ENCODE measurements at regions not wholly inside any gene's neighbourhood (a gene's known extent, or its start where the extent isn't known, plus 50 kb on each side); places are given as distances from the start of the nearest gene placed in this dataset.
A peak's percentile ranks its signal among the peaks of the same experiment; 100 is the strongest.
"Not testable (repeated sequence)": the region's sequence is repeated elsewhere in the genome, so short reads cannot be mapped to it uniquely, and the experiment has no call there.

GRCh38 chr14:18656627-18657026 is 55.7 kb downstream of the OR11H12 start:
- intact Hi-C loops (cut with DNase I): no loop called here
- H3K36me3 ChIP-seq (ENCODE audit: control insufficient read depth in 1 of 2, insufficient read depth in 2 of 2, low read length in 1 of 2): no peaks in the 10 kb centered on the region
- H3K4me1 ChIP-seq (ENCODE audit: control insufficient read depth in 1 of 2, insufficient read depth in 2 of 2, low read length in 2 of 2): no peaks in the 10 kb centered on the region
- no peak for ATAC-seq (ENCODE audit: low FRiP score)
- H3K9me3 ChIP-seq (ENCODE audit: control insufficient read depth, low read length): no peaks in the 10 kb centered on the region
- H3K4me3 ChIP-seq (ENCODE audit: low read length in 2 of 2): no peak overlapping the region
- no peak for DNase-seq
- no peaks in the 10 kb centered on the region for H3K27me3 ChIP-seq (ENCODE audit: control insufficient read depth in 1 of 2, insufficient read depth in 2 of 2, low read length in 1 of 2)
- 55 to 56% methylated on average over 3 of the region's 3 CpGs for WGBS, 2 donors
- H3K27ac ChIP-seq (ENCODE audit: low read depth in 1 of 2, low read length in 2 of 2): no peak overlapping the region

DNA sequence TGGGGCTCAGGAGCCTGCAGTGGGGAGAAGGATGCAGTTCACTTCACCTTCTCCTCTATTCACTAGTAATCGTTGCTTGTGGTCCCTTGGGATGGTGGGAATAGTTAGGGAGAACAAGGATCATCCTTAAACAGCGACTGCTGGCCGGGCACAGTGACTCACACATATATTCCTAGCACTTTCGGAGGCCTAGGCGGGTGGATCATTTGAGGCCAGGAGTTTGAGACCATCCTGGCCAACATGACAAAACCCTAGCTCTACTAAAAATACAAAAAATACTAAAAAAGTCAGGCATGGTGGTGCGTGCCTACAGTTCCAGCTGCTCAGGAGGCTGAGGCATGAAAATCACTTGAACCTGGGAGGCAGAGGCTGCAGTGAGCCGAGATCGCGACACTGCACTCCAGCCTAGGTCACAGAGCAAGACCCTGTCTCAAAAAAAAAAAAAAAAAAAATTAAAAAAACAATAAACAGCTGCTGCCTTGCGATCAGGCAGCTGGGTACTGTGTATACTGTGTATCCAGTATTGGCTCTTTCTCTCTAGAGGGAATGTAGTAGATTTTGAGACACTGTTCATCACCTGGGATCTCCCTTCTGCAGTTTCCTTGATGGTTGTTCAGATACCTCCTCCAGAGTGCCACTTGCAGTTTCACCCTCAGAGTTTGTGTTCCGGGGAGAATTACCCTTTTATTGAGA is 59.1 kb downstream of the OR11H12 start:
- H3K4me3 ChIP-seq (ENCODE audit: low read length in 2 of 2); DNase-seq; H3K9me3 ChIP-seq (ENCODE audit: control insufficient read depth, low read length); H3K4me1 ChIP-seq (ENCODE audit: control insufficient read depth in 1 of 2, insufficient read depth in 2 of 2, low read length in 2 of 2); H3K27ac ChIP-seq (ENCODE audit: low read depth in 1 of 2, low read length in 2 of 2); H3K27me3 ChIP-seq (ENCODE audit: control insufficient read depth in 1 of 2, insufficient read depth in 2 of 2, low read length in 1 of 2); H3K36me3 ChIP-seq (ENCODE audit: control insufficient read depth in 1 of 2, insufficient read depth in 2 of 2, low read length in 1 of 2); intact Hi-C loops (cut with DNase I): not testable (repeated sequence)
- WGBS, 2 donors: 68 to 69% methylated on average over 11 of the region's 11 CpGs
- peak; percentile 26 for ATAC-seq (ENCODE audit: low FRiP score)

GRCh38 chr14:18660585-18660922 is 59.6 kb downstream of the OR11H12 start:
- Histone ChIP-seq H3K27me3 (ENCODE audit: control insufficient read depth in 1 of 2, insufficient read depth in 2 of 2, low read length in 1 of 2) (no peaks in the 10 kb centered on the region), H3K4me3 (ENCODE audit: low read length in 2 of 2) (no peak overlapping the region), H3K9me3 (ENCODE audit: control insufficient read depth, low read length) (no peaks in the 10 kb centered on the region), H3K36me3 (ENCODE audit: control insufficient read depth in 1 of 2, insufficient read depth in 2 of 2, low read length in 1 of 2) (no peaks in the 10 kb centered on the region), H3K27ac (ENCODE audit: low read depth in 1 of 2, low read length in 2 of 2) (no peak overlapping the region), H3K4me1 (ENCODE audit: control insufficient read depth in 1 of 2, insufficient read depth in 2 of 2, low read length in 2 of 2) (no peaks in the 10 kb centered on the region)
- 75 to 78% methylated on average over 8 of the region's 8 CpGs for WGBS, 2 donors
- ATAC-seq (ENCODE audit: low FRiP score): peak; percentile 42
- DNase-seq: no peak
- intact Hi-C loops (cut with DNase I): no loop called here

GRCh38 chr14:18667843-18668242 is 66.9 kb downstream of the OR11H12 start:
- H3K27me3 ChIP-seq (ENCODE audit: control insufficient read depth in 1 of 2, insufficient read depth in 2 of 2, low read length in 1 of 2); H3K36me3 ChIP-seq (ENCODE audit: control insufficient read depth in 1 of 2, insufficient read depth in 2 of 2, low read length in 1 of 2); intact Hi-C loops (cut with DNase I); ATAC-seq (ENCODE audit: low FRiP score); H3K27ac ChIP-seq (ENCODE audit: low read depth in 1 of 2, low read length in 2 of 2); H3K4me3 ChIP-seq (ENCODE audit: low read length in 2 of 2); DNase-seq; H3K9me3 ChIP-seq (ENCODE audit: control insufficient read depth, low read length); H3K4me1 ChIP-seq (ENCODE audit: control insufficient read depth in 1 of 2, insufficient read depth in 2 of 2, low read length in 2 of 2): not testable (repeated sequence)
- 63 to 67% methylated on average over 4 of the region's 4 CpGs for WGBS, 2 donors

- no peak for ATAC-seq (ENCODE audit: low FRiP score)
- WGBS, 2 donors: 19 to 24% methylated on average over 2 of the region's 2 CpGs
- no peak for DNase-seq
- Histone ChIP-seq H3K4me1 (ENCODE audit: control insufficient read depth in 1 of 2, insufficient read depth in 2 of 2, low read length in 2 of 2) (no peaks in the 10 kb centered on the region), H3K9me3 (ENCODE audit: control insufficient read depth, low read length) (no peaks in the 10 kb centered on the region), H3K36me3 (ENCODE audit: control insufficient read depth in 1 of 2, insufficient read depth in 2 of 2, low read length in 1 of 2) (no peaks in the 10 kb centered on the region), H3K27ac (ENCODE audit: low read depth in 1 of 2, low read length in 2 of 2) (no peak overlapping the region), H3K27me3 (ENCODE audit: control insufficient read depth in 1 of 2, insufficient read depth in 2 of 2, low read length in 1 of 2) (no peaks in the 10 kb centered on the region), H3K4me3 (ENCODE audit: low read length in 2 of 2) (no peak overlapping the region)
- intact Hi-C loops (cut with DNase I): no loop called here
These were observed 87.4 kb downstream of the OR11H12 start for GRCh38 chr14:18688346-18688745.
